ENCODE measurements at regions not wholly inside any gene's neighbourhood (a gene's known extent, or its start where the extent isn't known, plus 50 kb on each side); places are given as distances from the start of the nearest gene placed in this dataset.

GRCh38 chr7:79923953-79924352 is 210.7 kb upstream of the GNAI1 start:
- TF ChIP-seq, protein P1, sequence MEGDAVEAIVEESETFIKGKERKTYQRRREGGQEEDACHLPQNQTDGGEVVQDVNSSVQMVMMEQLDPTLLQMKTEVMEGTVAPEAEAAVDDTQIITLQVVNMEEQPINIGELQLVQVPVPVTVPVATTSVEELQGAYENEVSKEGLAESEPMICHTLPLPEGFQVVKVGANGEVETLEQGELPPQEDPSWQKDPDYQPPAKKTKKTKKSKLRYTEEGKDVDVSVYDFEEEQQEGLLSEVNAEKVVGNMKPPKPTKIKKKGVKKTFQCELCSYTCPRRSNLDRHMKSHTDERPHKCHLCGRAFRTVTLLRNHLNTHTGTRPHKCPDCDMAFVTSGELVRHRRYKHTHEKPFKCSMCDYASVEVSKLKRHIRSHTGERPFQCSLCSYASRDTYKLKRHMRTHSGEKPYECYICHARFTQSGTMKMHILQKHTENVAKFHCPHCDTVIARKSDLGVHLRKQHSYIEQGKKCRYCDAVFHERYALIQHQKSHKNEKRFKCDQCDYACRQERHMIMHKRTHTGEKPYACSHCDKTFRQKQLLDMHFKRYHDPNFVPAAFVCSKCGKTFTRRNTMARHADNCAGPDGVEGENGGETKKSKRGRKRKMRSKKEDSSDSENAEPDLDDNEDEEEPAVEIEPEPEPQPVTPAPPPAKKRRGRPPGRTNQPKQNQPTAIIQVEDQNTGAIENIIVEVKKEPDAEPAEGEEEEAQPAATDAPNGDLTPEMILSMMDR (conservative IDR thresholded peaks at IDR 0.05), result no peak
- no peak for TF ChIP-seq EZH2 (IDR thresholded peaks at IDR 0.05; ENCODE audit: low read depth)
